Renal cortical epithelial cell (primary cell): ENCODE measurements at regions not wholly inside any gene's neighbourhood (a gene's known extent, or its start where the extent isn't known, plus 50 kb on each side); places are given as distances from the start of the nearest gene placed in this dataset.
"Not testable (repeated sequence)": the region's sequence is repeated elsewhere in the genome, so short reads cannot be mapped to it uniquely, and the experiment has no call there.

Source experiments
- DNase-seq: peaks from one replicate; pipeline ENCODE4 v3.0.0-alpha.2; 2011; ENCODE audit warnings: low read depth

DNA sequence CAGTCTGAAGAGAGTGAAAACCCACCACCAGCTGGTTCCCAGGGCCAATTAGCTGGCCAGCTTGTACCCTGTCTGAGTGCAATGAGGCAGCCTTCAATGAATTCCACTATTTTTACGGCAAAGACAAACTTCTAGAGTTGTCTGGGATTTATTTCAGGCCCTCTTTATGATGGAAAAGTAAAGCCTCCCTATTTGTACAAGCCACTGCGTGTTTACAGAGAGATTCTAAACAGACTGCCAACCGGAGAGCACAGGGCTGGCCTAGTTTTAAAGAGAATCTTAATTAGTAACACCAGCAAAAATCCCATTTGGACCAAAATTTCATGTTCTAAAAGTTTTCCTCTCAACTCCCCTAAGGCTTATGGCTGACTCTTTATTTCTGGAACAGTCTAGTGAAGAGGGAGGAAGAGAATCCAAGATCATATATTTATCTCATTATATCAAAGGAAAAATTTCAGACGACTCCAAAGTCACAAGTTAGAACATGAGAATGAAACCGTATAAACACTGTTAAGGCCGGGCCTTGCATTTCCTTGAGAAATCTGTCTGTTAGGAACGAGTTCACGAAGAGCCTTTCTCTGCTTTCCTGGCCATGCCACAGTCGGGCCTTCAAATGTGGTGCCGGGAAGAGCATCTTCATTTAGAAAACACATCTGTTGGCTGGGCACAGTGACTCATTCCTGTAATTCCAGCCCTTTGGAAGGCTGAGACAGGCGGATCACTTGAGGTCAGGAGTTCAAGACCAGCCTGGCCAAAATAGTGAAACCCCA is 724.6 kb upstream of the NRP1 start:
- DNase-seq = no peak

DNA sequence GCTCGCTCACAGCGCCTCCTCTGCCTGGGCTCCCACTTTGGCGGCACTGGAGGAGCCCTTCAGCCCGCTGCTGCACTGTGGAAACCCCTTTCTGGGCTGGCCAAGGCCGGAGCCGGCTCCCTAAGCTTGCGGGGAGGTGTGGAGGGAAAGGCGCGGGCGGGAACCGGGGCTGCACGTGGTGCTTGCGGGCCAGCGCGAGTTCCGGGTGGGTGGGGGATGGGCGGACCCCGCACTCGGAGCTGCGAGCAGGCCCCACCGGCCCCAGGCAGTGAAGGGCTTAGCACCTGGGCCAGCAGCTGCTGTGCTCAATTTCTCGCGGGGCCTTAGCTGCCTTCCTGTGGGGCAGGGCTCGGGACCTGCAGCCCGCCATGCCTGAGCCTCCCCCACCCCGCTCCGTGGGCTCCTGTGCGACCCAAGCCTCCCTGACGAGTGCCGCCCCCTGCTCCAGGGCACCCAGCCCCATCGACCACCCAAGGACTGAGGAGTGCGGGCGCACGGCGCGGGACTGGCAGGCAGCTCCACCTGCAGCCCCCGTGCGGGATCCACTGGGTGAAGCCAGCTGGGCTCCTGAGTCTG is 721.0 kb upstream of the NRP1 start:
- DNase-seq = not testable (repeated sequence)

DNA sequence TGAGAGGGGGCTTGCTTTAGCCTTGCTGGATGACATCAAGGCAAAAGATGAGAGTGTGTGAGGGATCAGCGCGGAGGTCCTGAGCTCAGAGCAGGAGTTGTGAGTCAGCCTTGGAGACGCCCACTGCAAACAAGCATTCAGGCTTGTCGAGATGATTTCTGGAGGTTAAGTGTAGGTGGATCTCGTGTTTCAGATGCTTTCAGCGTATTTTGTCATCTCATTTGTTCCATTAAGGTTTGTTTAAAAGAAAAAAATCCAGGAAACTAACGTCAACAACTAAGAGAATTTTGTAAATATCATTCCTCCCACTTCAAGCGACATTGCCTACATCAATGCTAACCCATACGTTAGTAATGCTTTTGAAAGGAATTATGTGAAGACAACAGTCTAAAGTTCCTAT is 715.4 kb upstream of the NRP1 start:
- peak; percentile 65 for DNase-seq

DNA sequence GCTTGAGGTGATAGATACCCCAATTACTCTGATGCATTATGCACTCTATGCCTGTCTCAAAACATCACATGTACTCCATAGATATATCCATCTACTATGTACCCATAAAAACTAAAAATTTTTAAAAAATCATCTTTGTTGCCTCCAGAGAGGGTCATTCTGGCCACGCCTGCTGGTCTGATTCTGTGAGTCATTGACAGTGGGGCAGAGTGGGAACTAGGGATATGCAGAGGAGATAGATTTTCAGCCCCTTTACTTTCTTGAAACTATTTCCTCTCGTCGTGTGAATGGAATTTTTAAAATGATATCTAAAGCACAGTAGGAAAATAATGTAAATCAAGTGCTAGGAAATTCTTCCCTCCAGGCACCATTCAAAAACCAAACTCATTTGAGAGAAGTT is 715.0 kb upstream of the NRP1 start:
- DNase-seq = no peak

DNA sequence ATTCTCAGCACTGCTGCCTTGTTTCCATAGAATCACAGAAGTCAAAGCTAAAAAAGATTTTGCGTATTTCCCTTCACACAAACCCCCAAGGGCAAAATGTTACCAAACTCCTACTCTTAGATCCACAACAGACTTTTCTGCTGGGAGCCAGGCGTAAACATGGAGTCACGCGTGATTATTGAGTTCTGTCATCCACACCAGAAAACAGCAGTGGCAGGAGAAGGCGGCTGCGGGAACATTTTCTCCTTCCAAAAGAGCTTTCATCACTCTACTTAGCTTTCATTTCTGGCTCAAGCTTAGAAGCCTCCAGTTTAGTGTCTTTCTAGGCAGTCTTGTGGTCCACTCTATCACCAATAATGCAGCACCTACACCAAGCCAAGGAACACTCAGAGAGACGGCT is 712.9 kb upstream of the NRP1 start:
- DNase-seq = no peak

DNA sequence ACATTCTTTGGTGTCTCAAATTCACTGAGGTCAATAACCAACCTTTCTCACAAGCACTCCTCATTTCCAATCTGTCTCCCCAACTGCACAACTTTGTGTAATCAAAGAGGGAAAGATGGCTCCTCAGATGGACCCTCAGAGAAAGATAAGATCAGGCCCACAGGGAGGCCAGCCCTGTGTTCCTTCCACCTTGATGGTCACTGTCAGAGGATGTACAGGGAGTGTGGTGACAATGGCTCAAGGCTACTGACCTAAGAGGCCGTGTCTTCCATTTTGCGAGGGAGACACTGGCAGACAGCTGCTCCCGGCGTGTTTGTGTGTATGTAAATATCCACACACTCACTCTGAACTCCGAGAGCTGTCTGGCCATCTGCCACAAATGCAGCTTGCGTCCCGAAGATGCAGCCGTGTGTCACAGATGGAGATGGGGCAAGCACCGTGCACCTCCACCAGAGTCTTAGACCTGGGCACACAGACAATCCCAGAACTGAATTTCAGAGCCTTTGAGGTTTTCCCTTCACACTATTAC is 712.1 kb upstream of the NRP1 start:
- no peak for DNase-seq

DNA sequence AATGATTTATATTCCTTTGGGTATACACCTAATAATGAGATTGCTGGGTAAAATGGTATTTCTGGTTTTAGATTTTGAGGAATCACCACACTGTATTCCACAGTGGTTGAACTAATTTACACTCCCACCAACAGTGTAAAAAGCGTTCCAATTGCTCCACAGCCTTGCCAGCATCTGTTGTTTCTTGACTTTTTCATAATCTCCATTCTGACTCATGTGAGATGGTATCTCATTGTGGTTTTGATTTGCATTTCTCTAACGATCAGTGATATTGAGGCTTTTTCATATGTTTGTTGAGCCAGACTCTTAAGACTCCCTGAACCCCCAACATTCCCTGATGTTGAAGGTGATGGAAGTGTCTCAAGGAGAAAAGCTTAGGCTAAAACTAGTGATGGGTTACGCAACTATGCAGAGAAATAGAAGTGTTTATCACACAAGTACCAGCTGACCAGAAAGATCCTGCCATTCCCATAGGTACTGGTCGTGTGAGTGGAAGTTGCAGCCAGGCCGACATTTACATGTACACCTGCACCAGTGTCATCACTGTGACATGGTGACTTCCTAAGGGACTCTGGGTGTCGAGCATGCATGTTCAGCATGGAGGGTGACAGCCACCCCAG is 711.2 kb upstream of the NRP1 start:
- DNase-seq = no peak

DNA sequence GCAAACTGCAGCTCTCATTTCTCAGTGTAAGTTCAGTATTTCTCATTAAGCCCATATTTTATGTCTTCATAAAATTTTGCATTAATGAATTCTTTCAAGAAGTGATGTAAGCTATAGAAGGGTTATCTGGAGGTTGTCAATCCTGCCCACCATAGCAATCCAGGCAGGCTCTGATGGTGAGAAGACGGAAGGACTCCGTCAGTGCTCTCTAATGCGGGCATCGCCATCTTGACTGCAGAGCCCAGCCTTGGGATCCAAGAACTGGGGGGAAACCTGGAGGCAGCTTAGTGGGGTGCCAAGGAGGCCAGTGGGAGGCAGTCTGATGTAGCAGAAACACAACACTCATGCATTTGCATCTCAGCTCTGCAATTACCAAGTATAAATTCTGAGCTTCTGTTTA is 707.4 kb upstream of the NRP1 start:
- no peak for DNase-seq

DNA sequence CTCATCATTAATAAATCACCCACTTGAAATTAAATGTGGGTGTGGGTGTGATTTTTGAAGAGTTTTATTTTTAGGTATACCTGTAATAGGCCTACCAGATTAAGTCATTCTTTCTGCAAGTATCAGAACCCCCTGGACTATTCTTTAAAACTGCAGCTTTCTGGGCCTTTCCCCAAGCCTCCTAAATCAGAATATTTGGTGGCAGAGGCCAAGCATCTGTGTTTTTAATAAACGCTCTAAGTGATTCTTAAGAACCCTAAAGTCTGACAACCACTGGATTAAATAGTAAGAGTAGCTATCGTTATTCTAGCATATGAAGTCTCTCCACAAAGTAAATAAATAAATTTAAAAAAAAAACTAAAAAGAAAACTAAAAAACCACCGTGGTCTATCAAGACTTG is 703.0 kb upstream of the NRP1 start:
- DNase-seq = no peak

- DNase-seq = not testable (repeated sequence)
Observed at GRCh38 chr10:34035241-34035790, 700.8 kb upstream of the NRP1 start.

DNA sequence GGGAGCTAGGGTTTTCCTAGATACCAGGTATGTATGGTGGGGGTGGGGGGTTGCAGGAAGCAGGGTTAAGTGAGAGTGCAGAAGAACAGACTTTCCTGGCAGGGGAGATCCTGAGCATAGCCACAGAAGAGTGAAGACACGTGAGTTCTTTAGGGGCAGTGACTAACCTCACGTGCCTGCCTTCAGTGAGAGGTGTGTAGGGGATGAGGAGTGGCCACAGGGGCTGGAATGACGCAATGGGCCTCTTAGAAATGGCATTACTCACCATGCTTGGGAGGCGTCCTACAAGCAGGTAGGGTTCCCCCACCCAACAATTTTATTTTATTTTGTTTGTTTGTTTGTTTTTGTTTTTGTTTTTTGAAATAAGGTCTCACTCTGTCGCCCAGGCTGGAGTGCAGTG is 698.6 kb upstream of the NRP1 start:
- DNase-seq = no peak

DNA sequence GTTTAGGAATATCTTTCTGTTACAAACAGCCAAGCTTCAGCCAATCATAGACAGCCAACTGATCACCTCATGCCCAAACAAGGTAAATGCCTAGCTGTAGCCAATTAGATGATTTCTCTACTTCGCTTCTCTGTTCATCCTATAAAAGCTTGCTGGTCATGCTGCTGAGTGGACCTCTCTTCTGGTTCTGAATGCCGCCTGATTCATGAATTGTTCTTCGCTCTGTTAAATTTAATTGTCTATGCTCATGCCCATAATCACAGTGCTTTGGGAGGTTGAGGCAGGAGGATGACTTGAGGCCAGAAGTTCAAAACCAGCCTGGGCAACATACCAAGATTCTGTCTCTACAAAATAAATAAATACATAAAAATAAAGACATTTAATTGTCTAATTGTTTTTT is 698.1 kb upstream of the NRP1 start:
- no peak for DNase-seq

DNA sequence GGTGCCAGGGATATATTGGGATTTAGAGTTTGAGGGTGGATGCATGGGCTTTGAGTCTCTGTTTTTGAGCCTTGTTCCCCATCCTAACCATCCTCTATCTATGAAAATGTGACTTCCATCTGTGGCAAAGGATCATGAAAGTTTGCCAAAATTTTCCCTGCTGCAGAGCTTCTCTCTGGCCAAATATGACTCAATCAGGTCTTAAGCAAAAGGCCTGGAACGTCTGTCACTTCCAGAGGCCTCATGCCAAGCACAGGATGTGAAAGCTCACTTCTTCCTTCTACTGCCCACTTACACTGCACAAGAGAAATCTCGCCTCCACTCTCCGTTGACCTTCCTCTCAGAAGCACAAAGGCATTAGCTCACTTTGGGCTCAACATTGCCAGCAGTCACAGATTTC is 696.9 kb upstream of the NRP1 start:
- no peak for DNase-seq

DNA sequence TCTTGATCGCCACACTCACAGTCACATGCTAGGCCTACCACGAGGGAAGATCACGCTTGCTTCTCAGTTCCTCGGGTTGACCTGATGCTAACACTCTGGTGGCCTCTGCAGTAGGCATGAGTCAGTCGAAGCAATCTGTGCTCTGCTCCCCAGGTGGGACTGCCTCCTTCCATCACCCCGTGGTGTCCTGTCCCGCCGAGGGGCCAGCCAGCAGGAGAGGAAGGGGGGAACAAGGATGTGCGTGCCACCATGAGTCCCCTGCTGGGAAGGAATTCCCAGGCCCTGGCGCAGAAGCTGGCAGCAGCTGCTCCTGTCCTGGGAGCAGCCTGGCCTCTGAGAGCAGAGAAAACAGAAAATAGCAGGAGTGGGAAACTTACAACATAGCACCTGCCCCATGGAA is 695.0 kb upstream of the NRP1 start:
- DNase-seq = no peak

GRCh38 chr10:34028936-34029335 is 694.5 kb upstream of the NRP1 start:
- DNase-seq = no peak

GRCh38 chr10:34024693-34025425 is 690.4 kb upstream of the NRP1 start:
- DNase-seq = no peak

- DNase-seq = no peak
Observed at GRCh38 chr10:34024282-34024681, 689.8 kb upstream of the NRP1 start.

GRCh38 chr10:34022195-34022594 is 687.7 kb upstream of the NRP1 start:
- DNase-seq = no peak

- DNase-seq = peak; percentile 42
Observed at GRCh38 chr10:34018784-34019183, 684.3 kb upstream of the NRP1 start.

GRCh38 chr10:34018129-34018528 is 683.7 kb upstream of the NRP1 start:
- no peak for DNase-seq

- DNase-seq = no peak
Observed at GRCh38 chr10:34017281-34017680, 682.8 kb upstream of the NRP1 start.

DNA sequence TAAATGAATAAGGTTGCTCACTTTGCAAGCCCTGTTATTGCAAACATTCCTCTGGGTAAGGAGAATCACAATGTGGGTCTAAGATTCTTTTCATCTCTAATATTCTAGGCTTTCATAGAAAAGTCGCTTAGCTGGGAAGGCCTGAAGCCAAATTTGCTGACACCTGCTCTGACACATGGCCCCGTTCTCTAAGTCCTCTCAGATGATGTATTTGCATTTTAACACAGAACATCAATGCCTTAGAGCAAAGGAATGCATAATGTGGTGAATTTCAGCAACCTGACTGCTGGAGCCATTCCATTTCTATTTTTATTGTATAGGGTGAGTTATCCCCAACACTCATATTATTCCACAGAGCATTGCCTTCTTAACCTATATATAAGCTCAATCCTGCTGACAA is 682.1 kb upstream of the NRP1 start:
- no peak for DNase-seq
